Endothelial cell of umbilical vein (primary cell): ENCODE measurements at regions not wholly inside any gene's neighbourhood (a gene's known extent, or its start where the extent isn't known, plus 50 kb on each side); places are given as distances from the start of the nearest gene placed in this dataset.

ENCODE experiments used
- POLR2AphosphoS5 ChIP-seq: IDR thresholded peaks from 2 replicates; pipeline ENCODE4 v1.6.1; 2012; ENCODE audit warnings: low read depth, mild to moderate bottlenecking, control low read depth, low read length, moderate library complexity; ENCODE audit not compliant: insufficient read depth
- TF ChIP-seq, protein P1 (sequence below), 2 donors: IDR thresholded peaks; 1 replicate in 1 of 2; 2 replicates in 1 of 2; pipeline ENCODE4 v1.5.1; 2011; ENCODE audit warnings: low read length in 2 of 2, mild to moderate bottlenecking in 2 of 2, moderate library complexity in 2 of 2, control low read depth in 1 of 2, inconsistent platforms in 1 of 2, low read depth in 1 of 2; ENCODE audit not compliant: insufficient read depth in 1 of 2; ENCODE audit errors: extremely low read depth in 1 of 2

DNA sequence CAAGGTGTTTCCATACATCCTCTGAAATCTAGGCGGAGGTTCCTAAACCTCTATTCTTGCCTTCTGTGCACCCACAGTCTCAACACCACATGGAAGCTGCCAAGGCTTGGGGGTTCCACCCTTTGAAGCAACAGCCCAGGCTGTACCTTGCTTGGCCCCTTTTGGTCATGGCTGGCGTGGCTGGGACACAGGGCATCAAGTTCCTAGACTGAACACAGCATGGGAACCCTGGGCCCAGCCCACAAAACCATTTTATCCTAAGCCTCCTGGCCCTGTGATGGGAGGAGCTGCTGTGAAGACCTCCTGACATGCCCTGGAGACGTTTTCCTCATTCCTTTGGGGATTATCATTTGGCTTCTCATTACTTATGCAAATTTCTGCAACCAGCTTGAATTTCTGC, 739.0 kb upstream of the NECTIN3 start:
- TF ChIP-seq, protein P1, sequence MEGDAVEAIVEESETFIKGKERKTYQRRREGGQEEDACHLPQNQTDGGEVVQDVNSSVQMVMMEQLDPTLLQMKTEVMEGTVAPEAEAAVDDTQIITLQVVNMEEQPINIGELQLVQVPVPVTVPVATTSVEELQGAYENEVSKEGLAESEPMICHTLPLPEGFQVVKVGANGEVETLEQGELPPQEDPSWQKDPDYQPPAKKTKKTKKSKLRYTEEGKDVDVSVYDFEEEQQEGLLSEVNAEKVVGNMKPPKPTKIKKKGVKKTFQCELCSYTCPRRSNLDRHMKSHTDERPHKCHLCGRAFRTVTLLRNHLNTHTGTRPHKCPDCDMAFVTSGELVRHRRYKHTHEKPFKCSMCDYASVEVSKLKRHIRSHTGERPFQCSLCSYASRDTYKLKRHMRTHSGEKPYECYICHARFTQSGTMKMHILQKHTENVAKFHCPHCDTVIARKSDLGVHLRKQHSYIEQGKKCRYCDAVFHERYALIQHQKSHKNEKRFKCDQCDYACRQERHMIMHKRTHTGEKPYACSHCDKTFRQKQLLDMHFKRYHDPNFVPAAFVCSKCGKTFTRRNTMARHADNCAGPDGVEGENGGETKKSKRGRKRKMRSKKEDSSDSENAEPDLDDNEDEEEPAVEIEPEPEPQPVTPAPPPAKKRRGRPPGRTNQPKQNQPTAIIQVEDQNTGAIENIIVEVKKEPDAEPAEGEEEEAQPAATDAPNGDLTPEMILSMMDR (IDR thresholded peaks at IDR 0.05; ENCODE audit: extremely low read depth in 1 of 2, insufficient read depth in 1 of 2, low read depth in 1 of 2, low read length in 2 of 2), result no peak
- TF ChIP-seq POLR2AphosphoS5, result no peak
